ENCODE measurements at regions not wholly inside any gene's neighbourhood (a gene's known extent, or its start where the extent isn't known, plus 50 kb on each side); places are given as distances from the start of the nearest gene placed in this dataset.

DNA sequence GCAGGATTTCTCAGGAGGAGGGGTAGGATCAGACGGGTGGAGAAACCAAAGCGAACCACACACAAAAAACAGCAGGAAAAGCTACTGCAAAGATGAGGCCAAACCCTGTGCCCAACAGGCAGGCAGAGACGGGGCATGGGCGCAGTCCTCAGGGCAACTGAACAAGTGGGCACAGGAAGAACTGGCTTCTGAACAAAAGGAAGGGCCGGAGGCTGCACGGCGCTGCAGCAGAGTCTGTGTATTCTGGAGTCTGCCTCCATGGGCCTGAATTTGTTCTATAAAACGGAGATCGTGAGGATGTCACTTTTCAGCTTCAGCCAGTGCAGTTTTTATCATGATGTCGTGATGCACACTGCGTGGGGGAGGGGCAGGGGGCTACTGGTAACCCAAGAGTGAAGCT lies 1026.0 kb downstream of the TBC1D22A start:
- H3K4me3 ChIP-seq = no peak overlapping the region
- TF ChIP-seq, protein P1, sequence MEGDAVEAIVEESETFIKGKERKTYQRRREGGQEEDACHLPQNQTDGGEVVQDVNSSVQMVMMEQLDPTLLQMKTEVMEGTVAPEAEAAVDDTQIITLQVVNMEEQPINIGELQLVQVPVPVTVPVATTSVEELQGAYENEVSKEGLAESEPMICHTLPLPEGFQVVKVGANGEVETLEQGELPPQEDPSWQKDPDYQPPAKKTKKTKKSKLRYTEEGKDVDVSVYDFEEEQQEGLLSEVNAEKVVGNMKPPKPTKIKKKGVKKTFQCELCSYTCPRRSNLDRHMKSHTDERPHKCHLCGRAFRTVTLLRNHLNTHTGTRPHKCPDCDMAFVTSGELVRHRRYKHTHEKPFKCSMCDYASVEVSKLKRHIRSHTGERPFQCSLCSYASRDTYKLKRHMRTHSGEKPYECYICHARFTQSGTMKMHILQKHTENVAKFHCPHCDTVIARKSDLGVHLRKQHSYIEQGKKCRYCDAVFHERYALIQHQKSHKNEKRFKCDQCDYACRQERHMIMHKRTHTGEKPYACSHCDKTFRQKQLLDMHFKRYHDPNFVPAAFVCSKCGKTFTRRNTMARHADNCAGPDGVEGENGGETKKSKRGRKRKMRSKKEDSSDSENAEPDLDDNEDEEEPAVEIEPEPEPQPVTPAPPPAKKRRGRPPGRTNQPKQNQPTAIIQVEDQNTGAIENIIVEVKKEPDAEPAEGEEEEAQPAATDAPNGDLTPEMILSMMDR (IDR thresholded peaks at IDR 0.05) = no peak
- DNase-seq (ENCODE audit: low spot score) = no peak
- H3K27ac ChIP-seq = no peak overlapping the region

DNA sequence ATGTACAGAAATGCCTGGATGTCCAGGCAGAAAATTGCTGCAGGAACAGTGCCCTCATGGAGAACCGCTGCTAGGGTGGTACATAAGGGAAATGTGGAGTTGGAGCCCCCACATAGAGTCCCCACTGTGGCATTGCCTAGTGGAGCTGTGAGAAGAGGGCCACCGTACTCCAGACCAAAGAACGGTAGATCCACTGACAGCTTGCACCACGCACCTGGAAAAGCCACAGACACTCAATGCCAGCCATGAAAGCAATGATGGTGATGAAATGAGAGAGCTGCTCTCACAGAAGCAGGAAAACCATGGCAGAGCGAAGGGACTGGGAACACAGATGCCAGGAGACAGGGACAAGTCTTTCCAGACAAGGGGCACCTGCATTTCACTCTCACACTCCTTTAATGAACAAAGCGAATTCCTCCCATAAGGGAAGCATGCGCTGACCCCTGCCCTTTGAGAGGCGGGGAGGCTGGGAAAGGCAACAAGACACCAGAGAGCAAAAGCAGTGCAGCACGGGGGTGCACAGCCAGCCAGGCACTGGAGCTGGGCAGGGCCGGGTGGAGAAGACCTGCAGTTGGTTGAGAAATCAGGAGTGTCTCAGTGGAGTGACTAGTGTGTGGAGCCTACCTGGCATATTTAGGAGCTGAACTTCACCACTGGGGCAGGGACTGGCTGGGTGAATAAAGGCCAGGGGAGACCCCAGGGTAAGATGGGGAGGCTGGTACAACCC lies 1025.2 kb downstream of the TBC1D22A start:
- Histone ChIP-seq H3K4me3 (no peak overlapping the region), H3K27ac (no peak overlapping the region)
- peak; percentile 64 for DNase-seq (ENCODE audit: low spot score)
- TF ChIP-seq, protein P1 (IDR thresholded peaks at IDR 0.05) = no peak

DNA sequence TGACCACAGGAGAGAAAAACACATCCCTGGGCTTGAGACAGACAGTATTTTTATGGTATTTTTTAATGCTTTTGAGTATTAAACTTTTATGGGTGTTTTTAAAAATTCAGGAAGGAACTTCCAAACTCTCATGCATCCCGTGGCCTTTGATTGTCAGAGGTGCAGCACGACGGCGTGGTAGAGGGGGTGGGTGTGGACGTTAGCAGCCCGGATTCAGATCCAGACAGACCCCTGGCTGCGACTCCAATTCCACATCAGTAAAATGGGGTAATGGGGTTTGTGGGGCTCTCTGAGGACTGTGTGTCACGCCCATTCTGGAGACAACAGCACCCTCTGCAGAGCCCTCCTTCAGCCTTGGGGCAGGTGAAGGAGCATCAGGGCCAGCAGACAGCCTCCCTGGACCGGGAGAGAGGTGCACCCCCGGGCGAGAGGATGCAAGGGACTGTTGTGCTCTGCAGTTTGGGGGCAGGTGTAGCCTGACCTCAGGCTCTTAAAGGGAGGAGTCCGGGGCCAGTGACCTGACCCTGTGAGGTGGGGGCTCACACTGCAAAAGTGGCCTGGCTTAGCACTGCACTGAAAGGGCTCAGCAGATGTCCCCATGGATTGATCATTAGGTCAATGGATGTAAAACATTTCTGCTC lies 1024.3 kb downstream of the TBC1D22A start:
- H3K4me3 ChIP-seq = no peak overlapping the region
- H3K27ac ChIP-seq = no peak overlapping the region
- TF ChIP-seq, protein P1 (IDR thresholded peaks at IDR 0.05) = no peak
- DNase-seq (ENCODE audit: low spot score) = no peak

DNA sequence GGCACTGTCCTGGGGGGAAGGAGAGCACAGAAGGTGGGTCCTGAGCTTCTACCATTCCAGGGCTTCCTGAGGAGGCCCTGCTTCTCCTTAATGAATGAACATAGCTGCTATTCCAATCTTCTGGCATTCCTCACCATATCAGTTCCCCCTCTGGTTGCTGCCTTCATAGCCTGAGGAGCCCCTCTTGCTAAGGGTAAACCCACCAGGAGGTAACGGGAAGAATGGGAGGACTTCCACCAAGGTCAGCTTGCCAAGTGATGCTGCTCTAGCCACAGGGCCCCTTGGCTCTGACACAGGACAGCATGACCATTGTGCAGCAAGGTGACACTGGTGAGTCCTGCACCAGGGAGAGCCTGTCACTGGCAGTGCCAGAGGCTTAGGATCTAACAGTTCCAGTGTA lies 1022.5 kb downstream of the TBC1D22A start:
- H3K4me3 ChIP-seq = no peak overlapping the region
- TF ChIP-seq, protein P1 (IDR thresholded peaks at IDR 0.05) = no peak
- H3K27ac ChIP-seq = no peak overlapping the region
- DNase-seq (ENCODE audit: low spot score) = peak; percentile 40

DNA sequence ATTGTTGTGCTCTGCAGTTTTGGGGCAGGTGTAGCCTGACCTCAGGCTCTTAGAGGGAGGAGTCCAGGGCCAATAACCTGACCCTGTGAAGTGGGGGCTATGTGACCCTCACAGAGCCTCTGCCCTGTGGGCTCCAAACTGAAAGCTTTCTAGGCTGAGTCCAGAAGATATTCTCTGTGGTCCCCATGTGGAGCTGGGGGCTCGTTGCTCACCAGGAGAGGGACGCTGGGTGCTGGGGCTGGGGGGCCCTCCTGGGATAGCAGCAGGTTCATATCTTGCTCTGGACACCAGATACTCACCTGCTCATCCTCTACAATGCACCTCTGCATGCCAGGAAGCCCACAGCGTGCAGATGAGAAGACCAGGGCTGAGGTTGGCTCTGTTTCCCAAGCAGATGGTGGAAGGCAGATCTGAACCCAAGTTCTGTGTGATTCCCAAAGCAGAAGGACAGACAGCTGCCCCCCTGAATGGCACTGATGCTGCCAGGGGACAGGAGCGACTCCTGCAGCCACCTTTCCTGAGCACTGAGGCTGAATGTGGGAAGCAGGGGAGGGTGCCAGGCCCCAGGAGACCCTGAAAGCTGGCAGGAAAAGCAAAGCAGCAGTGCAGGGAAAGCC lies 1022.0 kb downstream of the TBC1D22A start:
- Histone ChIP-seq H3K4me3 (no peak overlapping the region), H3K27ac (no peak overlapping the region)
- peak; percentile 43 for DNase-seq (ENCODE audit: low spot score)
- TF ChIP-seq, protein P1 (IDR thresholded peaks at IDR 0.05) = no peak

DNA sequence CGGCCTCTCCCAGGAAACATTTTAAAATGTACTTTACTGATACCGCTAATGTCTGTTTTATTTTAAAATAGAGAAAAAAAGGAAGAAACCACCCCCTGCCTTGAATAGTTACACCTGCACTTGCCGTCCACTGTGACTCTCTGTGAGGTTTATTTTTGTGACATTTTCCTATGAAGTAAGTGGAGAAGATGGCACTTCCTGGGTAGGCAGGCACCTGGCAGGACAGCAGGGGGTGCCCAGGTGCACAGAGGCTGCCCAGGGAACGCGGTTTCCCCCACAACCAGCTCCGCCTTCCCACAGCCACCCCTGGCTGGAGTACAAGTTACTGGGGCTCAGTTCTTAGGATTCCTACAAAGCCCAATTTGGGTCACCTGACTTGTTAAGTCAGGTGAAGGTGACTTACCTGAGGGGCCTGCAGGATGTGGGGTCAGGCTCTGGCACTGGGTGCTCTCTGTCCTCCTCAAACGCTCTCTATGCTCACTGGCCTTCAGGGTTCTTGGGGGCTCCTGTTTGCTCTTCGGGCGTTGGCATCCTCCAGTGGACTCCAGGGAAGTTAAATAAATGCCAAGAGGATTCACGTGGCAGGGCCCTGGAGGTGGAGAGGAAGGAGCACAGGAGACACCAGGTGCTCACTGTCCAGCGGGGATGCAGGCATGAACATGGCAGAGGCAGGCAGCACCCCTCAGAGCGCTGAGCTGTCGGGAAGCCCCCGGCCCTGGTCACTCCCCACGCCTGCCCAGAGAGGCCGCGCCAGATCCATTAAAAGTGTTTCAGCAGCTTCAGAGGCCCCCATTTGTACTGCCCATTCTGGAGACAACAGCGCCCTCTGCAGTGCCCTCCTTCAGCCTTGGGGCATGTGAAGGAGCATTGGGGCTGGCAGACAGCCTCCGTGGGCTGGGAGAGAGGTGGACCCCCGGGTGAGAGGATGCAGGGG lies 1021.2 kb downstream of the TBC1D22A start:
- peak; percentile 31 for DNase-seq (ENCODE audit: low spot score)
- TF ChIP-seq, protein P1 (IDR thresholded peaks at IDR 0.05) = no peak
- no peak overlapping the region for H3K4me3 ChIP-seq
- no peak overlapping the region for H3K27ac ChIP-seq
